ENCODE measurements at regions not wholly inside any gene's neighbourhood (a gene's known extent, or its start where the extent isn't known, plus 50 kb on each side); places are given as distances from the start of the nearest gene placed in this dataset.

GRCh38 chr12:22850185-22850584 lies 225.2 kb downstream of the ETNK1 start:
- Histone ChIP-seq H3K9me3 (replicated peaks; ENCODE audit: control insufficient read depth, insufficient read depth, low read length) (no peaks in the 10 kb centered on the region), H3K4me3 (no peak overlapping the region), H2AFZ (ENCODE audit: control insufficient read depth, low read depth, low read length) (no peak overlapping the region), H3K4me2 (ENCODE audit: control insufficient read depth, insufficient read depth) (no peak overlapping the region), H3K27ac (ENCODE audit: control insufficient read depth, insufficient read depth) (no peak overlapping the region), H3K4me1 (ENCODE audit: control insufficient read depth, insufficient read depth, low read length) (no peaks in the 10 kb centered on the region), H3K9ac (ENCODE audit: control insufficient read depth, insufficient read depth, low read length) (no peak overlapping the region), H4K20me1 (ENCODE audit: control insufficient read depth, insufficient read depth) (no peaks in the 10 kb centered on the region), H3K79me2 (ENCODE audit: control insufficient read depth, insufficient read depth, low read length) (no peaks in the 10 kb centered on the region), H3K36me3 (ENCODE audit: control insufficient read depth in 2 of 2, insufficient read depth in 2 of 2, low read length in 1 of 2) (no peaks in the 10 kb centered on the region), H3K27me3 (replicated peaks in 1 of 2; ENCODE audit: control insufficient read depth in 2 of 2, insufficient read depth in 2 of 2, low read length in 1 of 2) (no peaks in the 10 kb centered on the region)
- DNase-seq (ENCODE audit: low read depth, low spot score) = no peak
- ChIA-PET POLR2A (no interaction called here), RAD21 (ENCODE audit: unreplicated experiment) (no interaction called here), SMC1A (ENCODE audit: uncharacterized antibody, unreplicated experiment) (no interaction called here), CTCF (no interaction called here)
- no peak for FAIRE-seq
- no peak for ATAC-seq
- in situ Hi-C loops (cut with MboI) (no loop called here), intact Hi-C loops (cut with micrococcal nuclease; ENCODE audit: unreplicated experiment) (no loop called here)
- 75% methylated on average over 5 of the region's 8 CpGs for WGBS (ENCODE audit: insufficient coverage, insufficient replicate concordance, low lambda C conversion rate, missing lambda C conversion rate)
- no TSS peak for BruUV-seq (replicated peaks)
- TF ChIP-seq NBN (IDR thresholded peaks at IDR 0.05) = no peak
- TF ChIP-seq CEBPZ (IDR thresholded peaks at IDR 0.05; ENCODE audit: low read depth, low read length) = no peak
- no peak for TF ChIP-seq CHD4 (IDR thresholded peaks at IDR 0.05)
- no peak for TF ChIP-seq POLR2AphosphoS5 (IDR thresholded peaks at IDR 0.05; ENCODE audit: low read length)
- no peak for TF ChIP-seq ZNF217 (IDR thresholded peaks at IDR 0.05)
- TF ChIP-seq EZH2 (IDR thresholded peaks at IDR 0.05; ENCODE audit: borderline replicate concordance, control insufficient read depth, low read depth, low read length) = no peak
- TF ChIP-seq SRF (IDR thresholded peaks at IDR 0.05; ENCODE audit: low read depth in 2 of 2, low read length in 2 of 2) = no peak
- TF ChIP-seq SMAD5 (IDR thresholded peaks at IDR 0.05; ENCODE audit: low read depth) = no peak
- no peak for TF ChIP-seq ZSCAN29 (IDR thresholded peaks at IDR 0.05)
- TF ChIP-seq ZNF274 (IDR thresholded peaks at IDR 0.05; ENCODE audit: insufficient read depth, insufficient read length) = no peak
- TF ChIP-seq ATF2 (IDR thresholded peaks at IDR 0.05; ENCODE audit: low read length) = no peak
- no peak for TF ChIP-seq HSF1 (IDR thresholded peaks at IDR 0.05; ENCODE audit: low read depth, low read length)
- TF ChIP-seq ESRRA (IDR thresholded peaks at IDR 0.05; ENCODE audit: low read length) = no peak
- TF ChIP-seq BACH1 (IDR thresholded peaks at IDR 0.05; ENCODE audit: borderline replicate concordance) = no peak
- TF ChIP-seq GABPA (IDR thresholded peaks at IDR 0.05; ENCODE audit: low read depth) = no peak
- TF ChIP-seq RBBP5 (conservative IDR thresholded peaks at IDR 0.05) = no peak
- no peak for TF ChIP-seq ZNF622 (IDR thresholded peaks at IDR 0.05)
- TF ChIP-seq ASH2L (IDR thresholded peaks at IDR 0.05; ENCODE audit: borderline replicate concordance, low read depth) = no peak
- no peak for TF ChIP-seq RUNX3 (IDR thresholded peaks at IDR 0.05; ENCODE audit: low read length)
